Peyer's patch (tissue), 4 donors: ENCODE measurements at regions not wholly inside any gene's neighbourhood (a gene's known extent, or its start where the extent isn't known, plus 50 kb on each side); places are given as distances from the start of the nearest gene placed in this dataset.

Source experiments
- DNase-seq, 3 donors: peaks; one replicate each; pipeline ENCODE4 v3.0.0-alpha.2; 2017 to 2019
- H3K27ac ChIP-seq, 4 donors: fragments of 200-600 bp; sonication (generic); one replicate each; pipeline ENCODE4 v1.5.1; 2016 to 2019
- H3K27me3 ChIP-seq, 2 donors: fragments of 200-600 bp; sonication (generic); one replicate each; pipeline ENCODE4 v1.5.1; 2019
- H3K36me3 ChIP-seq, 3 donors: fragments of 200-600 bp; sonication (generic); one replicate each; pipeline ENCODE4 v1.5.1; 2016 to 2019
- H3K4me1 ChIP-seq, 4 donors: fragments of 200-600 bp; sonication (generic); one replicate each; pipeline ENCODE4 v1.5.1; 2016 to 2019
- H3K4me3 ChIP-seq, 4 donors: fragments of 200-600 bp; sonication (generic); 1 replicate in 3 of 4; 2 replicates in 1 of 4; pipeline ENCODE4 v1.5.1; 2016 to 2019; ENCODE audit warnings: mild to moderate bottlenecking in 1 of 4
- H3K9me3 ChIP-seq, 4 donors: fragments of 200-600 bp; sonication (generic); one replicate each; pipeline ENCODE4 v1.5.1; 2016 to 2019; ENCODE audit warnings: mild to moderate bottlenecking in 1 of 4
- CTCF ChIP-seq, 6 experiments: fragments of 450-650 bp in 4 of 6; fragments of 200-600 bp in 2 of 6; sonication (generic) in 1 of 6; IDR thresholded peaks; one replicate each; pipeline ENCODE4 v1.5.1; 2017 to 2019; ENCODE audit warnings: antibody characterized with exemption in 6 of 6, mild to moderate bottlenecking in 3 of 6, moderate library complexity in 1 of 6
- POLR2A ChIP-seq, 2 donors: fragments of 450-650 bp; IDR thresholded peaks; one replicate each; pipeline ENCODE4 v1.5.1; 2017; ENCODE audit warnings: antibody characterized with exemption in 2 of 2, mild to moderate bottlenecking in 2 of 2, moderate library complexity in 2 of 2

GRCh38 chr2:242054881-242055801 is 185.6 kb downstream of the RTP5 start:
- Histone ChIP-seq H3K4me1 (no peaks in the 10 kb centered on the region), H3K4me3 (no peak overlapping the region), H3K9me3 (no peaks in the 10 kb centered on the region), H3K27me3 (no peaks in the 10 kb centered on the region), H3K36me3 (no peaks in the 10 kb centered on the region), H3K27ac (no peak overlapping the region)
- no peak for TF ChIP-seq POLR2A (IDR thresholded peaks at IDR 0.05)
- TF ChIP-seq CTCF (IDR thresholded peaks at IDR 0.05): no peak
- DNase-seq: peak in 1 of 3 donors; percentile 34

- no peak for DNase-seq
- Histone ChIP-seq H3K27ac (no peak overlapping the region), H3K4me1 (no peaks in the 10 kb centered on the region), H3K4me3 (no peak overlapping the region), H3K9me3 (no peaks in the 10 kb centered on the region), H3K36me3 (no peaks in the 10 kb centered on the region), H3K27me3 (no peaks in the 10 kb centered on the region)
- TF ChIP-seq CTCF (IDR thresholded peaks at IDR 0.05) (no peak), POLR2A (IDR thresholded peaks at IDR 0.05) (no peak)
These were observed 186.5 kb downstream of the RTP5 start for GRCh38 chr2:242056026-242056425.

- Histone ChIP-seq H3K4me3 (no peak overlapping the region), H3K36me3 (no peaks in the 10 kb centered on the region), H3K27me3 (no peaks in the 10 kb centered on the region), H3K27ac (no peak overlapping the region), H3K9me3 (no peaks in the 10 kb centered on the region), H3K4me1 (no peaks in the 10 kb centered on the region)
- TF ChIP-seq POLR2A (IDR thresholded peaks at IDR 0.05) (no peak), CTCF (IDR thresholded peaks at IDR 0.05) (no peak)
- DNase-seq: no peak
These were observed 187.3 kb downstream of the RTP5 start for GRCh38 chr2:242056785-242057184.

- Histone ChIP-seq H3K36me3 (no peaks in the 10 kb centered on the region), H3K4me3 (no peak overlapping the region), H3K9me3 (no peaks in the 10 kb centered on the region), H3K27ac (no peak overlapping the region), H3K27me3 (no peaks in the 10 kb centered on the region), H3K4me1 (no peaks in the 10 kb centered on the region)
- peak in 1 of 3 donors; percentile 23 for DNase-seq
- TF ChIP-seq CTCF (IDR thresholded peaks at IDR 0.05) (no peak), POLR2A (IDR thresholded peaks at IDR 0.05) (no peak)
These were observed 188.0 kb downstream of the RTP5 start for GRCh38 chr2:242057379-242058040.

- H3K9me3 ChIP-seq: no peaks in the 10 kb centered on the region
- H3K36me3 ChIP-seq: no peaks in the 10 kb centered on the region
- H3K27me3 ChIP-seq: no peaks in the 10 kb centered on the region
- no peak for TF ChIP-seq POLR2A (IDR thresholded peaks at IDR 0.05)
- no peak for TF ChIP-seq CTCF (IDR thresholded peaks at IDR 0.05)
- no peak for DNase-seq
- no peak overlapping the region for H3K4me3 ChIP-seq
- no peak overlapping the region for H3K27ac ChIP-seq
- no peaks in the 10 kb centered on the region for H3K4me1 ChIP-seq
These were observed 188.7 kb downstream of the RTP5 start for GRCh38 chr2:242058116-242058680.
